GM23248 (cell line): ENCODE measurements at regions not wholly inside any gene's neighbourhood (a gene's known extent, or its start where the extent isn't known, plus 50 kb on each side); places are given as distances from the start of the nearest gene placed in this dataset.

ENCODE experiments used
- EZH2 ChIP-seq: fragments of 200-600 bp; sonication (generic); IDR thresholded peaks from 2 replicates; pipeline ENCODE4 v1.6.1; 2018; ENCODE audit warnings: antibody characterized with exemption, mild to moderate bottlenecking; ENCODE audit not compliant: insufficient read depth, poor library complexity, severe bottlenecking
- EZH2phosphoT487 ChIP-seq: fragments of 200-600 bp; sonication (generic); IDR thresholded peaks from 2 replicates; pipeline ENCODE4 v1.6.1; 2018; ENCODE audit warnings: antibody characterized with exemption, moderate library complexity, mild to moderate bottlenecking, low read depth; ENCODE audit not compliant: insufficient read depth

DNA sequence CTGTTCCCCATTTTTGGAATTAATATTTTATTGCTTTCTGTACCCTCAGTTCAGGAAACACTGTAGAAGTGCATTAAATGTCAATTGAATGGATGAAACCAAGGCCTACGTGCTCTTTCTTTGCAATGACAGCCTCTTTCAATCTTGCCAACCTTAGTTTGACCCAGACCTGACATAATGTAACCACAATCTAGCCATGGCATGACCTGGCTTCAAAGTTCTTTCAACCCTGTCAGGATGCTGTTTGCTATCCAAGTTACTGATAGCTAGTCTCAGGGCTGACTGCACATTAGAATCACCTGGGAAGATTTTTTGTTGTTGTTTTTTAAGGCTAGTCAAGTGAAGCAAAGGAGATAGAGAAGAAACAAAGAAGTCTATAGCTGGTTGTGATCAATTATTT is 190.9 kb upstream of the PKDCC start:
- TF ChIP-seq EZH2 (no peak), EZH2phosphoT487 (no peak)
